IMR-90 (cell line): ENCODE measurements at regions not wholly inside any gene's neighbourhood (a gene's known extent, or its start where the extent isn't known, plus 50 kb on each side); places are given as distances from the start of the nearest gene placed in this dataset.

Source experiments
- ATAC-seq: fragments of 200-7000 bp; cut with Tn5 transposase; 2 replicates; pipeline ENCODE4 v1.9.1; 2020; ENCODE audit warnings: low read depth, mild to moderate bottlenecking, moderate library complexity
- BruUV-seq: library from RNA; stranded (reverse); fragments of 400-500 nt; replicated peaks from 2 replicates; lab custom pipeline; 2021; lab: Mats Ljungman, UMichigan
- CTCF ChIA-PET: fragments of 300-600 bp; formaldehyde crosslinking; extraction: SDS; loops from one replicate; lab custom pipeline; 2021; ENCODE audit warnings: antibody characterized with exemption; lab: Yijun Ruan, JAX
- POLR2A ChIA-PET: fragments of 300-600 bp; sonication (Branson Sonifier 250); formaldehyde crosslinking; loops from one replicate; lab custom pipeline; 2022; ENCODE audit warnings: antibody characterized with exemption; ENCODE audit not compliant: unreplicated experiment; lab: Charles Lee
- DNase-seq: peaks from one replicate; pipeline ENCODE4 v3.0.0; 2013
- H2AFZ ChIP-seq: replicated peaks from 2 replicates; pipeline ENCODE3; 2013; ENCODE audit warnings: low read length, mild to moderate bottlenecking; ENCODE audit not compliant: poor library complexity
- H2AK5ac ChIP-seq: 2 replicates; pipeline ENCODE4 v1.6.1; 2013; ENCODE audit warnings: low read depth, low read length, inconsistent platforms
- H2AK9ac ChIP-seq: replicated peaks from 2 replicates; pipeline ENCODE3; 2013; ENCODE audit warnings: mild to moderate bottlenecking, low read depth, low read length, moderate library complexity; ENCODE audit not compliant: poor library complexity
- H2BK120ac ChIP-seq: 2 replicates; pipeline ENCODE4 v1.6.1; 2013; ENCODE audit warnings: low read depth, low read length, inconsistent platforms
- H2BK15ac ChIP-seq: 3 replicates; pipeline ENCODE4 v1.6.1; 2013; ENCODE audit warnings: low read depth, low read length, inconsistent platforms
- H2BK20ac ChIP-seq: 2 replicates; pipeline ENCODE4 v1.6.1; 2013; ENCODE audit warnings: low read depth, mild to moderate bottlenecking, inconsistent platforms, low read length, moderate library complexity
- H2BK5ac ChIP-seq: 2 replicates; pipeline ENCODE4 v1.6.1; 2013; ENCODE audit warnings: mild to moderate bottlenecking, low read depth, low read length, inconsistent platforms; ENCODE audit not compliant: poor library complexity, severe bottlenecking
- H3K14ac ChIP-seq: replicated peaks from 2 replicates; pipeline ENCODE4 v1.6.1; 2013; ENCODE audit warnings: low read depth, low read length, inconsistent platforms
- H3K18ac ChIP-seq: 2 replicates; pipeline ENCODE4 v1.6.1; 2013; ENCODE audit warnings: low read depth, low read length, control low read depth
- H3K23ac ChIP-seq: 2 replicates; pipeline ENCODE4 v1.6.1; 2013; ENCODE audit warnings: low read depth, low read length, inconsistent platforms
- H3K27ac ChIP-seq: 2 replicates; pipeline ENCODE4 v1.5.1; 2013; ENCODE audit warnings: mild to moderate bottlenecking, control low read depth, low read length; ENCODE audit not compliant: insufficient read depth
- H3K27me3 ChIP-seq: 2 replicates; pipeline ENCODE4 v1.6.1; 2013; ENCODE audit warnings: low read length; ENCODE audit not compliant: control insufficient read depth, insufficient read depth
- H3K36me3 ChIP-seq: 2 replicates; pipeline ENCODE4 v1.6.1; 2013; ENCODE audit warnings: low read length, mixed read lengths; ENCODE audit not compliant: control insufficient read depth, insufficient read depth
- H3K4ac ChIP-seq: 2 replicates; pipeline ENCODE4 v1.6.1; 2013; ENCODE audit warnings: low read depth, low read length, inconsistent platforms
- H3K4me1 ChIP-seq: 2 replicates; pipeline ENCODE4 v1.6.1; 2013; ENCODE audit warnings: low read length, mixed read lengths; ENCODE audit not compliant: control insufficient read depth, insufficient read depth
- H3K4me2 ChIP-seq: 2 replicates; pipeline ENCODE4 v1.6.1; 2013; ENCODE audit warnings: low read depth, mild to moderate bottlenecking, control low read depth, low read length, moderate library complexity
- H3K4me3 ChIP-seq: 2 replicates; pipeline ENCODE4 v1.5.1; 2013; ENCODE audit warnings: low read depth, mild to moderate bottlenecking, control low read depth, low read length, moderate library complexity; ENCODE audit not compliant: insufficient read depth
- H3K56ac ChIP-seq: 2 replicates; pipeline ENCODE4 v1.6.1; 2013; ENCODE audit warnings: low read length, inconsistent platforms; ENCODE audit not compliant: insufficient read depth; ENCODE audit errors: extremely low read depth
- H3K79me1 ChIP-seq, 2 experiments: 2 replicates each; pipeline ENCODE4 v1.6.1; 2013; ENCODE audit warnings: low read length in 2 of 2, inconsistent platforms in 1 of 2, low read depth in 1 of 2
- H3K9ac ChIP-seq: 2 replicates; pipeline ENCODE4 v1.6.1; 2013; ENCODE audit warnings: low read depth, low read length, control low read depth
- H3K9me1 ChIP-seq: 2 replicates; pipeline ENCODE4 v1.6.1; 2013; ENCODE audit warnings: low read length, inconsistent platforms; ENCODE audit not compliant: insufficient read depth
- H3K9me3 ChIP-seq: 2 replicates; pipeline ENCODE4 v1.6.1; 2013; ENCODE audit warnings: low read length; ENCODE audit not compliant: control insufficient read depth, insufficient read depth
- H4K20me1 ChIP-seq: 2 replicates; pipeline ENCODE4 v1.6.1; 2013; ENCODE audit warnings: low read length, inconsistent platforms; ENCODE audit not compliant: insufficient read depth
- H4K5ac ChIP-seq: 2 replicates; pipeline ENCODE4 v1.6.1; 2013; ENCODE audit warnings: mild to moderate bottlenecking, low read depth, low read length, control low read depth
- H4K8ac ChIP-seq, 2 experiments: 2 replicates each; pipeline ENCODE4 v1.6.1; 2013; ENCODE audit warnings: low read depth in 2 of 2, low read length in 2 of 2, control low read depth in 1 of 2, inconsistent platforms in 1 of 2
- H4K91ac ChIP-seq: 2 replicates; pipeline ENCODE4 v1.6.1; 2013; ENCODE audit warnings: low read depth, low read length, inconsistent platforms; ENCODE audit not compliant: insufficient read depth
- BHLHE40 ChIP-seq: fragments of 150-350 bp; IDR thresholded peaks from 2 replicates; pipeline ENCODE4 v1.6.1; 2016; ENCODE audit warnings: mild to moderate bottlenecking, low read depth, low read length
- CEBPB ChIP-seq: IDR thresholded peaks from 2 replicates; pipeline ENCODE4 v1.6.1; 2012; ENCODE audit warnings: low read depth, low read length, improper control_type of control experiment
- CHD1 ChIP-seq: IDR thresholded peaks from 2 replicates; pipeline ENCODE4 v1.6.1; 2012; ENCODE audit warnings: low read depth, low read length, improper control_type of control experiment
- FOS ChIP-seq: fragments of 150-350 bp; IDR thresholded peaks from 2 replicates; pipeline ENCODE4 v1.6.1; 2016; ENCODE audit warnings: low read depth, low read length
- MAFK ChIP-seq: IDR thresholded peaks from 2 replicates; pipeline ENCODE4 v1.6.1; 2012; ENCODE audit warnings: low read depth, low read length, improper control_type of control experiment
- MAZ ChIP-seq: IDR thresholded peaks from 2 replicates; pipeline ENCODE4 v1.6.1; 2012; ENCODE audit warnings: low read depth, mild to moderate bottlenecking, low read length, improper control_type of control experiment, moderate library complexity, borderline replicate concordance
- MXI1 ChIP-seq: IDR thresholded peaks from 2 replicates; pipeline ENCODE4 v1.6.1; 2012; ENCODE audit warnings: low read depth, mild to moderate bottlenecking, low read length, moderate library complexity, borderline replicate concordance
- NFE2L2 ChIP-seq: fragments of 150-350 bp; IDR thresholded peaks from 2 replicates; pipeline ENCODE4 v1.6.1; 2016; ENCODE audit warnings: low read depth, mild to moderate bottlenecking, low read length
- POLR2A ChIP-seq: IDR thresholded peaks from 2 replicates; pipeline ENCODE4 v1.6.1; 2012; ENCODE audit warnings: mild to moderate bottlenecking, low read depth, low read length
- RAD21 ChIP-seq: IDR thresholded peaks from 2 replicates; pipeline ENCODE4 v1.6.1; 2012; ENCODE audit warnings: low read length, improper control_type of control experiment
- RCOR1 ChIP-seq: IDR thresholded peaks from 2 replicates; pipeline ENCODE4 v1.6.1; 2012; ENCODE audit warnings: mild to moderate bottlenecking, low read length, improper control_type of control experiment; ENCODE audit not compliant: insufficient replicate concordance
- RFX5 ChIP-seq: IDR thresholded peaks from 2 replicates; pipeline ENCODE4 v1.8.0; 2012; ENCODE audit warnings: low read depth, mild to moderate bottlenecking, low read length, moderate library complexity
- SMC3 ChIP-seq: fragments of 150-350 bp; IDR thresholded peaks from 2 replicates; pipeline ENCODE4 v1.6.1; 2016; ENCODE audit warnings: low read depth, mild to moderate bottlenecking, antibody characterized with exemption, low read length, moderate library complexity
- WGBS, 2 experiments: methylation state at CpG; one replicate each; pipeline versions ENCODE4 v1.1.5 to v1.1.7; 2013; ENCODE audit warnings: missing lambda C conversion rate in 2 of 2; ENCODE audit not compliant: insufficient read length in 1 of 2; ENCODE audit errors: extremely low coverage in 2 of 2; 5-methylcytosine and 5-hydroxymethylcytosine counted together
- dilution Hi-C: fragments of 300-500 bp; cut with HindIII; formaldehyde crosslinking; loops from one replicate; pipeline ENCODE4 v1.14.3; 2018; ENCODE audit warnings: low sequenced_read_pairs; ENCODE audit not compliant: unreplicated experiment
- in situ Hi-C: fragments of 300-500 bp; cut with MboI; formaldehyde crosslinking; loops from 3 replicates; pipeline ENCODE4 v1.14.3; 2019; ENCODE audit warnings: low sequenced_read_pairs, inconsistent platforms, mixed read lengths
- intact Hi-C: fragments of 100-400 bp; cut with micrococcal nuclease; formaldehyde crosslinking; loops from 2 replicates; pipeline ENCODE4 v1.10.0; 2022
- TF ChIP-seq, protein P1 (sequence below): conservative IDR thresholded peaks from 2 replicates; pipeline ENCODE4 v1.5.1; 2012; ENCODE audit warnings: mild to moderate bottlenecking, low read depth, low read length, improper control_type of control experiment
- TF ChIP-seq, protein P2 (sequence below): fragments of 150-350 bp; IDR thresholded peaks from 2 replicates; pipeline ENCODE4 v1.6.1; 2017; ENCODE audit warnings: mild to moderate bottlenecking, antibody characterized with exemption, low read length, low read depth
- TF ChIP-seq, protein P3 (sequence below): fragments of 150-350 bp; IDR thresholded peaks from 2 replicates; pipeline ENCODE4 v1.6.1; 2016; ENCODE audit warnings: low read depth, mild to moderate bottlenecking, low read length, moderate library complexity, borderline replicate concordance

- CTCF ChIA-PET: no interaction called here
- ATAC-seq: no peak
- no peak overlapping the region for H3K4me2 ChIP-seq
- no peak overlapping the region for H2AK5ac ChIP-seq
- H3K56ac ChIP-seq: no peak overlapping the region
- no peak overlapping the region for H3K18ac ChIP-seq
- intact Hi-C loops: no loop called here
- no CpG with 5 or more reads among the region's 3 CpGs for WGBS, 2 experiments
- no peaks in the 10 kb centered on the region for H4K20me1 ChIP-seq
- no peaks in the 10 kb centered on the region for H3K9me1 ChIP-seq
- no peak overlapping the region for H3K23ac ChIP-seq
- H3K9me3 ChIP-seq: peaks cover 8% of the 10 kb centered on the region
- H3K14ac ChIP-seq: no peak overlapping the region
- no peak overlapping the region for H3K4me3 ChIP-seq
- H3K36me3 ChIP-seq: no peaks in the 10 kb centered on the region
- POLR2A ChIA-PET: no interaction called here
- no peak overlapping the region for H3K27ac ChIP-seq
- no peak overlapping the region for H3K4ac ChIP-seq
- dilution Hi-C loops: no loop called here
- no peak overlapping the region for H3K9ac ChIP-seq
- TF ChIP-seq RFX5 (no peak), NFE2L2 (no peak), CEBPB (no peak), RCOR1 (no peak), MAFK (no peak), MAZ (no peak), FOS (no peak), CHD1 (no peak), POLR2A (no peak), BHLHE40 (no peak), SMC3 (no peak), MXI1 (no peak), RAD21 (no peak)
- TF ChIP-seq, protein P1, sequence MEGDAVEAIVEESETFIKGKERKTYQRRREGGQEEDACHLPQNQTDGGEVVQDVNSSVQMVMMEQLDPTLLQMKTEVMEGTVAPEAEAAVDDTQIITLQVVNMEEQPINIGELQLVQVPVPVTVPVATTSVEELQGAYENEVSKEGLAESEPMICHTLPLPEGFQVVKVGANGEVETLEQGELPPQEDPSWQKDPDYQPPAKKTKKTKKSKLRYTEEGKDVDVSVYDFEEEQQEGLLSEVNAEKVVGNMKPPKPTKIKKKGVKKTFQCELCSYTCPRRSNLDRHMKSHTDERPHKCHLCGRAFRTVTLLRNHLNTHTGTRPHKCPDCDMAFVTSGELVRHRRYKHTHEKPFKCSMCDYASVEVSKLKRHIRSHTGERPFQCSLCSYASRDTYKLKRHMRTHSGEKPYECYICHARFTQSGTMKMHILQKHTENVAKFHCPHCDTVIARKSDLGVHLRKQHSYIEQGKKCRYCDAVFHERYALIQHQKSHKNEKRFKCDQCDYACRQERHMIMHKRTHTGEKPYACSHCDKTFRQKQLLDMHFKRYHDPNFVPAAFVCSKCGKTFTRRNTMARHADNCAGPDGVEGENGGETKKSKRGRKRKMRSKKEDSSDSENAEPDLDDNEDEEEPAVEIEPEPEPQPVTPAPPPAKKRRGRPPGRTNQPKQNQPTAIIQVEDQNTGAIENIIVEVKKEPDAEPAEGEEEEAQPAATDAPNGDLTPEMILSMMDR: no peak
- TF ChIP-seq, protein P2, sequence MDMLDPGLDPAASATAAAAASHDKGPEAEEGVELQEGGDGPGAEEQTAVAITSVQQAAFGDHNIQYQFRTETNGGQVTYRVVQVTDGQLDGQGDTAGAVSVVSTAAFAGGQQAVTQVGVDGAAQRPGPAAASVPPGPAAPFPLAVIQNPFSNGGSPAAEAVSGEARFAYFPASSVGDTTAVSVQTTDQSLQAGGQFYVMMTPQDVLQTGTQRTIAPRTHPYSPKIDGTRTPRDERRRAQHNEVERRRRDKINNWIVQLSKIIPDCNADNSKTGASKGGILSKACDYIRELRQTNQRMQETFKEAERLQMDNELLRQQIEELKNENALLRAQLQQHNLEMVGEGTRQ: no peak
- TF ChIP-seq, protein P3, sequence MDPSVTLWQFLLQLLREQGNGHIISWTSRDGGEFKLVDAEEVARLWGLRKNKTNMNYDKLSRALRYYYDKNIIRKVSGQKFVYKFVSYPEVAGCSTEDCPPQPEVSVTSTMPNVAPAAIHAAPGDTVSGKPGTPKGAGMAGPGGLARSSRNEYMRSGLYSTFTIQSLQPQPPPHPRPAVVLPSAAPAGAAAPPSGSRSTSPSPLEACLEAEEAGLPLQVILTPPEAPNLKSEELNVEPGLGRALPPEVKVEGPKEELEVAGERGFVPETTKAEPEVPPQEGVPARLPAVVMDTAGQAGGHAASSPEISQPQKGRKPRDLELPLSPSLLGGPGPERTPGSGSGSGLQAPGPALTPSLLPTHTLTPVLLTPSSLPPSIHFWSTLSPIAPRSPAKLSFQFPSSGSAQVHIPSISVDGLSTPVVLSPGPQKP: no peak
- in situ Hi-C loops: no loop called here
- H3K27me3 ChIP-seq: no peaks in the 10 kb centered on the region
- no TSS peak for BruUV-seq
- H4K91ac ChIP-seq: no peak overlapping the region
- no peak overlapping the region for H2BK120ac ChIP-seq
- no peak overlapping the region for H2BK15ac ChIP-seq
- no peak overlapping the region for H2BK5ac ChIP-seq
- H2BK20ac ChIP-seq: no peak overlapping the region
- H3K79me1 ChIP-seq: no peaks in the 10 kb centered on the region
- no peak overlapping the region for H2AK9ac ChIP-seq
- no peak overlapping the region for H4K5ac ChIP-seq
- no peak overlapping the region for H4K8ac ChIP-seq
- no peak overlapping the region for H2AFZ ChIP-seq
- no peaks in the 10 kb centered on the region for H3K4me1 ChIP-seq
- DNase-seq: no peak
Observed at GRCh38 chr2:4381773-4382172, 678.4 kb downstream of the DCDC2C start.
